ENCODE measurements at regions not wholly inside any gene's neighbourhood (a gene's known extent, or its start where the extent isn't known, plus 50 kb on each side); places are given as distances from the start of the nearest gene placed in this dataset.
"Not testable (repeated sequence)": the region's sequence is repeated elsewhere in the genome, so short reads cannot be mapped to it uniquely, and the experiment has no call there.

DNA sequence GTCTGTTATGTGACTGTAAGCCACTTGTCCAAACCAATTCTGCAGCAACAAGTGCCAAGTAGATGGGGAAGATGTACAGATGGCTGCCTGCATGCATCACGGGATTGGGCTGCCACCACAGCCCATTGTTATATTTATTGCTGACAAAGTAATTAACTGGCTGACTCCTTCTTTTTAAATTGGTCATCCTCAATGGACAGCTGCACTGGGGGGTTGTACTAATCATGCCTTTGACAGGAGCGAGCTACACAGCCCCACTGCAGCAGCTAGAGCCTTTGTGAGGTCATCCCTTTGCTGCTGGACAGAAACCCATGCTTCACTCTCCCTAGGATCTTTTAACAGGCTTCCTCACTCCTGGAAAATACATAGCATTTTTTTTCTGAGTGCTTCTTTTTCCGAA is 146.7 kb upstream of the CXXC4 start:
- ATAC-seq, result no peak
- TF ChIP-seq ESRRG (CRISPR knock-in tag; IDR thresholded peaks at IDR 0.05) (no peak), PPARA (CRISPR knock-in tag; IDR thresholded peaks at IDR 0.05; ENCODE audit: borderline replicate concordance) (no peak), RARB (CRISPR knock-in tag; IDR thresholded peaks at IDR 0.05) (no peak), ZC3H10 (CRISPR knock-in tag; IDR thresholded peaks at IDR 0.05) (no peak), ZNF70 (CRISPR knock-in tag; IDR thresholded peaks at IDR 0.05) (no peak), ARNTL (CRISPR knock-in tag; IDR thresholded peaks at IDR 0.05; ENCODE audit: borderline replicate concordance, low read depth) (no peak), CSDC2 (CRISPR knock-in tag; IDR thresholded peaks at IDR 0.05) (no peak), ZNF565 (CRISPR knock-in tag; conservative IDR thresholded peaks at IDR 0.05; ENCODE audit: low read depth) (no peak)
- TF ChIP-seq, protein P1, sequence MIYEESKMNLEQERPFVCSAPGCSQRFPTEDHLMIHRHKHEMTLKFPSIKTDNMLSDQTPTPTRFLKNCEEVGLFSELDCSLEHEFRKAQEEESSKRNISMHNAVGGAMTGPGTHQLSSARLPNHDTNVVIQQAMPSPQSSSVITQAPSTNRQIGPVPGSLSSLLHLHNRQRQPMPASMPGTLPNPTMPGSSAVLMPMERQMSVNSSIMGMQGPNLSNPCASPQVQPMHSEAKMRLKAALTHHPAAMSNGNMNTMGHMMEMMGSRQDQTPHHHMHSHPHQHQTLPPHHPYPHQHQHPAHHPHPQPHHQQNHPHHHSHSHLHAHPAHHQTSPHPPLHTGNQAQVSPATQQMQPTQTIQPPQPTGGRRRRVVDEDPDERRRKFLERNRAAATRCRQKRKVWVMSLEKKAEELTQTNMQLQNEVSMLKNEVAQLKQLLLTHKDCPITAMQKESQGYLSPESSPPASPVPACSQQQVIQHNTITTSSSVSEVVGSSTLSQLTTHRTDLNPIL (CRISPR knock-in tag; IDR thresholded peaks at IDR 0.05; ENCODE audit: low read depth), result no peak

DNA sequence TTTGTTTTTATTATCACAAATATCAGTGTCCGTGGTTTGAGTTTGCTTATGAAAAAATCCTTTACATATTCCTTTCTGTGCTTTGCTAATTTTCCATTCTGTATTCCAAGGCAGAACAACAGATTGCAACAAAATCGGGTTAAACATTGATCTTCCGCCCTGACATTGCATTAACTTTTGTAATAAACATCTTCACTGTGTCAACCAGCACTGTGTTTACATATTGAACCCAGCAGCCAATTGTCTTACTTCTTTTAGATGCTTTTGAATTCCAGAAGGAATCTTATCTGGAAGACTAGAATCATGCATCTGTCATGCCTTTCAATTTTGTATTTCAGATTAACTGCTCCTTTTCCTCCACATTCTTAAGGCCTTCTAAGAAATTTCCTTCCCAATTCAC is 147.8 kb upstream of the CXXC4 start:
- ATAC-seq, result no peak
- TF ChIP-seq OSR1 (CRISPR knock-in tag; IDR thresholded peaks at IDR 0.05), result no peak
- no peak for TF ChIP-seq ZFP3 (CRISPR knock-in tag; IDR thresholded peaks at IDR 0.05)
- TF ChIP-seq, protein P2, sequence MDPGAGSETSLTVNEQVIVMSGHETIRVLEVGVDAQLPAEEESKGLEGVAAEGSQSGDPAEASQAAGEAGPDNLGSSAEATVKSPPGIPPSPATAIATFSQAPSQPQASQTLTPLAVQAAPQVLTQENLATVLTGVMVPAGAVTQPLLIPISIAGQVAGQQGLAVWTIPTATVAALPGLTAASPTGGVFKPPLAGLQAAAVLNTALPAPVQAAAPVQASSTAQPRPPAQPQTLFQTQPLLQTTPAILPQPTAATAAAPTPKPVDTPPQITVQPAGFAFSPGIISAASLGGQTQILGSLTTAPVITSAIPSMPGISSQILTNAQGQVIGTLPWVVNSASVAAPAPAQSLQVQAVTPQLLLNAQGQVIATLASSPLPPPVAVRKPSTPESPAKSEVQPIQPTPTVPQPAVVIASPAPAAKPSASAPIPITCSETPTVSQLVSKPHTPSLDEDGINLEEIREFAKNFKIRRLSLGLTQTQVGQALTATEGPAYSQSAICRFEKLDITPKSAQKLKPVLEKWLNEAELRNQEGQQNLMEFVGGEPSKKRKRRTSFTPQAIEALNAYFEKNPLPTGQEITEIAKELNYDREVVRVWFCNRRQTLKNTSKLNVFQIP (CRISPR knock-in tag; IDR thresholded peaks at IDR 0.05; ENCODE audit: borderline replicate concordance, low read depth), result no peak
- no peak for TF ChIP-seq ISL1 (CRISPR knock-in tag; IDR thresholded peaks at IDR 0.05)
- TF ChIP-seq RARB (CRISPR knock-in tag; IDR thresholded peaks at IDR 0.05), result no peak
- no peak for TF ChIP-seq GLIS3 (CRISPR knock-in tag; IDR thresholded peaks at IDR 0.05)
- no peak for TF ChIP-seq ZNF565 (CRISPR knock-in tag; conservative IDR thresholded peaks at IDR 0.05; ENCODE audit: low read depth)
- TF ChIP-seq SNAI2 (CRISPR knock-in tag; IDR thresholded peaks at IDR 0.05), result no peak

DNA sequence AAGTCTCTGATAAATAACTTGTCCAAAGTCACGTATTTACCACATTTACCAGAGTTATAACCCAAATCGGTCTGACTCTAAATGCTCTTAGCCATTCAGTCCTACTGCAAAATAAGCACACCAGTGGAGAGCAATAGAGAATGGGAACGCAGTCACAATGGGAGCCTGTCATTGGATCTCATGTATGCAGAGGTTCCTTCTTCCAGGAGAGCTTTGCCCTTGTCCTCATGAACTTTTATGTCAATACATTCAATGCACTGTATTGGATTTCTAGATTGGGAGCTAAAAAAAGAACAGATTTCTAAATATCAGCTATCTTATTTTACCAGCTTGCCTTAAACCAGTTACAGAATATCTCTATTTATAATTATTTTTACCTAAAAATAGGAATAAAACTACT is 149.1 kb upstream of the CXXC4 start:
- no peak for TF ChIP-seq SNAI2 (CRISPR knock-in tag; IDR thresholded peaks at IDR 0.05)
- TF ChIP-seq ZFP30 (CRISPR knock-in tag; IDR thresholded peaks at IDR 0.05), result no peak
- TF ChIP-seq, protein P3, sequence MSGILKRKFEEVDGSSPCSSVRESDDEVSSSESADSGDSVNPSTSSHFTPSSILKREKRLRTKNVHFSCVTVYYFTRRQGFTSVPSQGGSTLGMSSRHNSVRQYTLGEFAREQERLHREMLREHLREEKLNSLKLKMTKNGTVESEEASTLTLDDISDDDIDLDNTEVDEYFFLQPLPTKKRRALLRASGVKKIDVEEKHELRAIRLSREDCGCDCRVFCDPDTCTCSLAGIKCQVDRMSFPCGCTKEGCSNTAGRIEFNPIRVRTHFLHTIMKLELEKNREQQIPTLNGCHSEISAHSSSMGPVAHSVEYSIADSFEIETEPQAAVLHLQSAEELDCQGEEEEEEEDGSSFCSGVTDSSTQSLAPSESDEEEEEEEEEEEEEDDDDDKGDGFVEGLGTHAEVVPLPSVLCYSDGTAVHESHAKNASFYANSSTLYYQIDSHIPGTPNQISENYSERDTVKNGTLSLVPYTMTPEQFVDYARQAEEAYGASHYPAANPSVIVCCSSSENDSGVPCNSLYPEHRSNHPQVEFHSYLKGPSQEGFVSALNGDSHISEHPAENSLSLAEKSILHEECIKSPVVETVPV (CRISPR knock-in tag; IDR thresholded peaks at IDR 0.05), result no peak
- no peak for TF ChIP-seq RARB (CRISPR knock-in tag; IDR thresholded peaks at IDR 0.05)
- no peak for TF ChIP-seq ZNF565 (CRISPR knock-in tag; conservative IDR thresholded peaks at IDR 0.05; ENCODE audit: low read depth)
- no peak for TF ChIP-seq BACH2 (CRISPR knock-in tag; IDR thresholded peaks at IDR 0.05; ENCODE audit: borderline replicate concordance)
- no peak for TF ChIP-seq ZC3H10 (CRISPR knock-in tag; IDR thresholded peaks at IDR 0.05)
- no peak for TF ChIP-seq ZNF70 (CRISPR knock-in tag; IDR thresholded peaks at IDR 0.05)
- no peak for TF ChIP-seq OSR1 (CRISPR knock-in tag; IDR thresholded peaks at IDR 0.05)
- ATAC-seq, result no peak

DNA sequence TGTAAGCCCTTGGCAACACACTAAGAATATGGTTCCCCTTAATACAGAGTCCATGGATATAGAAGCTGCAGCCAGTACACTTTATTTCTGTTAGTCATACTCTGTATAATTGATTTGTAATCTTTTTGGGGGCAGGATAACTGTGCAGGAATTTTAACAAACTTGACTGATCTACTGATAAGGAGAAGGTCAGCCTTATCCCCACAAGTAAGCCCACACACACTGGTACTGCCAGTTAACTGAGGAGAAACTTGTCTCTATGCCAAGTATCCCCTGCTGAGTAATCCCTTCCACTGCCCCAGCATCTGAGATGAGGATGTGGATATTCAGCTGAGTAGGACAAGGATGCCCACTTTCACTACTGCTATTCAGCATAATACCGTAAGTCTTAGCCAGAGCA is 154.9 kb upstream of the CXXC4 start:
- no peak for ATAC-seq
- TF ChIP-seq, protein P4, sequence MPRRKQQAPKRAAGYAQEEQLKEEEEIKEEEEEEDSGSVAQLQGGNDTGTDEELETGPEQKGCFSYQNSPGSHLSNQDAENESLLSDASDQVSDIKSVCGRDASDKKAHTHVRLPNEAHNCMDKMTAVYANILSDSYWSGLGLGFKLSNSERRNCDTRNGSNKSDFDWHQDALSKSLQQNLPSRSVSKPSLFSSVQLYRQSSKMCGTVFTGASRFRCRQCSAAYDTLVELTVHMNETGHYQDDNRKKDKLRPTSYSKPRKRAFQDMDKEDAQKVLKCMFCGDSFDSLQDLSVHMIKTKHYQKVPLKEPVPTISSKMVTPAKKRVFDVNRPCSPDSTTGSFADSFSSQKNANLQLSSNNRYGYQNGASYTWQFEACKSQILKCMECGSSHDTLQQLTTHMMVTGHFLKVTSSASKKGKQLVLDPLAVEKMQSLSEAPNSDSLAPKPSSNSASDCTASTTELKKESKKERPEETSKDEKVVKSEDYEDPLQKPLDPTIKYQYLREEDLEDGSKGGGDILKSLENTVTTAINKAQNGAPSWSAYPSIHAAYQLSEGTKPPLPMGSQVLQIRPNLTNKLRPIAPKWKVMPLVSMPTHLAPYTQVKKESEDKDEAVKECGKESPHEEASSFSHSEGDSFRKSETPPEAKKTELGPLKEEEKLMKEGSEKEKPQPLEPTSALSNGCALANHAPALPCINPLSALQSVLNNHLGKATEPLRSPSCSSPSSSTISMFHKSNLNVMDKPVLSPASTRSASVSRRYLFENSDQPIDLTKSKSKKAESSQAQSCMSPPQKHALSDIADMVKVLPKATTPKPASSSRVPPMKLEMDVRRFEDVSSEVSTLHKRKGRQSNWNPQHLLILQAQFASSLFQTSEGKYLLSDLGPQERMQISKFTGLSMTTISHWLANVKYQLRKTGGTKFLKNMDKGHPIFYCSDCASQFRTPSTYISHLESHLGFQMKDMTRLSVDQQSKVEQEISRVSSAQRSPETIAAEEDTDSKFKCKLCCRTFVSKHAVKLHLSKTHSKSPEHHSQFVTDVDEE (CRISPR knock-in tag; IDR thresholded peaks at IDR 0.05), result no peak
- TF ChIP-seq ZNF70 (CRISPR knock-in tag; IDR thresholded peaks at IDR 0.05) (no peak), GLIS3 (CRISPR knock-in tag; IDR thresholded peaks at IDR 0.05) (no peak), ZNF8 (CRISPR knock-in tag; IDR thresholded peaks at IDR 0.05) (no peak), TCF4 (CRISPR knock-in tag; IDR thresholded peaks at IDR 0.05; ENCODE audit: borderline replicate concordance) (no peak)

DNA sequence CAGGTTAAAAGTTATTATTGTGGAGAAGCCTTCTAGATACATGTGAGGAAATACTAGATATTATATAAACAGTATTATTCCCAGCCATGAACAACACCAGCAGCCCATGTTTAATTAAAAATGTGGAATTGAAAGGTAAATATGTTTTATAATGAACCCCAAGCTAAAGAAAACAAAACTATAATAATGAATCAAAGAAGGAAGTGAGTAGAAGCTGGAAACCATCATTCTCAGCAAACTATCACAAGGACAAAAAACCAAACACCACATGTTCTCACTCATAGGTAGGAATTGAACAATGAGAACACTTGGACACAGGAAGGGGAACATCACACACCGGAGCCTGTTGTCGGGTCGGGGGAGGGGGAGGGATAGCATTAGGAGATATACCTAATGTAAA is 167.6 kb upstream of the CXXC4 start:
- ATAC-seq, result not testable (repeated sequence)

All from SK-N-SH treated with all-trans-retinoic acid at 6 μM for 48 hours (cell line).